ENCODE measurements at regions not wholly inside any gene's neighbourhood (a gene's known extent, or its start where the extent isn't known, plus 50 kb on each side); places are given as distances from the start of the nearest gene placed in this dataset.

GRCh38 chr2:180062178-180062577, 55.1 kb upstream of the CWC22 start:
- no peak overlapping the region for H3K4me3 ChIP-seq (ENCODE audit: low read depth in 2 of 2, low read length in 2 of 2)
- H3K4me1 ChIP-seq (ENCODE audit: control insufficient read depth, insufficient read depth, low read length), result no peaks in the 10 kb centered on the region
- DNase-seq (ENCODE audit: low read depth, low spot score) (no peak), ATAC-seq (no peak)
- ChIA-PET CTCF (no interaction called here), POLR2A (no interaction called here)
- no peaks in the 10 kb centered on the region for H3K27me3 ChIP-seq (ENCODE audit: control insufficient read depth, insufficient read depth, low read length)
- no TSS peak for BruUV-seq (replicated peaks)
- no peaks in the 10 kb centered on the region for H3K9me3 ChIP-seq (ENCODE audit: control insufficient read depth, insufficient read depth, low read depth, low read length)
- in situ Hi-C loops (cut with HindIII; ENCODE audit: low pct_unique_long_range_greater_than_20kb, low sequenced_read_pairs) (no loop called here), intact Hi-C loops (cut with micrococcal nuclease; ENCODE audit: unreplicated experiment) (no loop called here)
- no peak for TF ChIP-seq SIN3A (IDR thresholded peaks at IDR 0.05; ENCODE audit: borderline replicate concordance, insufficient read depth, low read depth, low read length)
- no peak for TF ChIP-seq TCF7L2 (IDR thresholded peaks at IDR 0.05; ENCODE audit: low read depth, low read length)
- TF ChIP-seq, protein P1, sequence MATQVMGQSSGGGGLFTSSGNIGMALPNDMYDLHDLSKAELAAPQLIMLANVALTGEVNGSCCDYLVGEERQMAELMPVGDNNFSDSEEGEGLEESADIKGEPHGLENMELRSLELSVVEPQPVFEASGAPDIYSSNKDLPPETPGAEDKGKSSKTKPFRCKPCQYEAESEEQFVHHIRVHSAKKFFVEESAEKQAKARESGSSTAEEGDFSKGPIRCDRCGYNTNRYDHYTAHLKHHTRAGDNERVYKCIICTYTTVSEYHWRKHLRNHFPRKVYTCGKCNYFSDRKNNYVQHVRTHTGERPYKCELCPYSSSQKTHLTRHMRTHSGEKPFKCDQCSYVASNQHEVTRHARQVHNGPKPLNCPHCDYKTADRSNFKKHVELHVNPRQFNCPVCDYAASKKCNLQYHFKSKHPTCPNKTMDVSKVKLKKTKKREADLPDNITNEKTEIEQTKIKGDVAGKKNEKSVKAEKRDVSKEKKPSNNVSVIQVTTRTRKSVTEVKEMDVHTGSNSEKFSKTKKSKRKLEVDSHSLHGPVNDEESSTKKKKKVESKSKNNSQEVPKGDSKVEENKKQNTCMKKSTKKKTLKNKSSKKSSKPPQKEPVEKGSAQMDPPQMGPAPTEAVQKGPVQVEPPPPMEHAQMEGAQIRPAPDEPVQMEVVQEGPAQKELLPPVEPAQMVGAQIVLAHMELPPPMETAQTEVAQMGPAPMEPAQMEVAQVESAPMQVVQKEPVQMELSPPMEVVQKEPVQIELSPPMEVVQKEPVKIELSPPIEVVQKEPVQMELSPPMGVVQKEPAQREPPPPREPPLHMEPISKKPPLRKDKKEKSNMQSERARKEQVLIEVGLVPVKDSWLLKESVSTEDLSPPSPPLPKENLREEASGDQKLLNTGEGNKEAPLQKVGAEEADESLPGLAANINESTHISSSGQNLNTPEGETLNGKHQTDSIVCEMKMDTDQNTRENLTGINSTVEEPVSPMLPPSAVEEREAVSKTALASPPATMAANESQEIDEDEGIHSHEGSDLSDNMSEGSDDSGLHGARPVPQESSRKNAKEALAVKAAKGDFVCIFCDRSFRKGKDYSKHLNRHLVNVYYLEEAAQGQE (IDR thresholded peaks at IDR 0.05; ENCODE audit: insufficient read depth in 1 of 2, low read depth in 2 of 2, low read length in 1 of 2), result no peak
- TF ChIP-seq CTCF (IDR thresholded peaks at IDR 0.05), result no peak
- TF ChIP-seq POLR2AphosphoS5 (IDR thresholded peaks at IDR 0.05; ENCODE audit: low read depth, low read length), result no peak
- no peak overlapping the region for H3K27ac ChIP-seq (ENCODE audit: low read length)
- H3K36me3 ChIP-seq (ENCODE audit: control insufficient read depth, insufficient read depth, low read length), result no peaks in the 10 kb centered on the region

DNA sequence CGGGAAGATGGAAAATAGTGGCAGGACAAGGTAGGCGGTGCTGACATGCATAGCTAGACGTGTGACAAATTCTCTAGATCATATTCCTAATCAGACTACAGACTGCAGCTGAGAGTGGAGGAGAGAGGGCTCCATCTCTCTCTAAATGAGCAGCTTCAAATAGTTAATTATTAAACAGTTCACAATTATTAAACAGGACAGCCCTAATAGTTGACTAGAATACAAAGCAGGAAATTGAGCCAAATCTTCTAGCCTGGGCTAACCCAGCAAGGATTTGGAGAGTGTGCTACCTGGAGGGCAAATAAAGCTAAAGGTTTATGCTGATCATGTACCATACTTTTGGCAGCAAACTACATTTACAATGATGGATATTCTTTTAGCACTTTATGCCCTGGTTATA, 54.4 kb upstream of the CWC22 start:
- no TSS peak for BruUV-seq (replicated peaks)
- intact Hi-C loops (cut with micrococcal nuclease; ENCODE audit: unreplicated experiment) (no loop called here), in situ Hi-C loops (cut with HindIII; ENCODE audit: low pct_unique_long_range_greater_than_20kb, low sequenced_read_pairs) (no loop called here)
- POLR2A ChIA-PET, result interaction anchor here (0.6 kb wide), 1 partner anchor 919 kb away, joined by 12 read pairs; the partner anchor contains the start of gene UBE2E3
- Histone ChIP-seq H3K4me1 (ENCODE audit: control insufficient read depth, insufficient read depth, low read length) (no peaks in the 10 kb centered on the region), H3K27ac (ENCODE audit: low read length) (no peak overlapping the region), H3K9me3 (ENCODE audit: control insufficient read depth, insufficient read depth, low read depth, low read length) (no peaks in the 10 kb centered on the region), H3K27me3 (ENCODE audit: control insufficient read depth, insufficient read depth, low read length) (no peaks in the 10 kb centered on the region), H3K36me3 (ENCODE audit: control insufficient read depth, insufficient read depth, low read length) (no peaks in the 10 kb centered on the region), H3K4me3 (ENCODE audit: low read depth in 2 of 2, low read length in 2 of 2) (no peak overlapping the region)
- no peak for TF ChIP-seq SIN3A (IDR thresholded peaks at IDR 0.05; ENCODE audit: borderline replicate concordance, insufficient read depth, low read depth, low read length)
- TF ChIP-seq, protein P1 (IDR thresholded peaks at IDR 0.05; ENCODE audit: insufficient read depth in 1 of 2, low read depth in 2 of 2, low read length in 1 of 2), result no peak
- ATAC-seq (no peak), DNase-seq (ENCODE audit: low read depth, low spot score) (no peak)
- CTCF ChIA-PET, result no interaction called here
